PC-9 (cell line): ENCODE measurements at regions not wholly inside any gene's neighbourhood (a gene's known extent, or its start where the extent isn't known, plus 50 kb on each side); places are given as distances from the start of the nearest gene placed in this dataset.
A peak's percentile ranks its signal among the peaks of the same experiment; 100 is the strongest.

Experiments used
- BruUV-seq: library from RNA; stranded (reverse); fragments of 400-500 nt; replicated peaks from 2 replicates; lab custom pipeline; 2021; lab: Mats Ljungman, UMichigan
- CTCF ChIA-PET: fragments of 300-600 bp; sonication (Branson Sonifier 250); formaldehyde crosslinking; loops from one replicate; lab custom pipeline; 2022; ENCODE audit warnings: antibody characterized with exemption; lab: Charles Lee
- POLR2A ChIA-PET: fragments of 300-600 bp; sonication (Branson Sonifier 250); formaldehyde crosslinking; loops from one replicate; lab custom pipeline; 2022; ENCODE audit warnings: antibody characterized with exemption; ENCODE audit not compliant: unreplicated experiment; lab: Charles Lee
- DNase-seq, 2 experiments: peaks; one replicate each; pipeline versions ENCODE4 v3.0.0 to v3.0.0-alpha.2; 2015 to 2022; ENCODE audit warnings: mixed read lengths in 1 of 2
- H2AFZ ChIP-seq: fragments of 200-600 bp; sonication (generic); 2 replicates; pipeline ENCODE4 v1.8.1; 2017; ENCODE audit warnings: antibody characterized with exemption
- H3F3A ChIP-seq: fragments of 200-600 bp; sonication (generic); 2 replicates; pipeline ENCODE4 v1.8.1; 2017; ENCODE audit warnings: antibody characterized with exemption, mild to moderate bottlenecking, low read depth; ENCODE audit not compliant: insufficient read depth
- H3K27ac ChIP-seq: fragments of 200-600 bp; sonication (generic); 2 replicates; pipeline ENCODE4 v1.6.1; 2016; ENCODE audit warnings: mixed run types
- H3K27me3 ChIP-seq: fragments of 200-600 bp; sonication (generic); 2 replicates; pipeline ENCODE4 v1.6.1; 2016; ENCODE audit warnings: low read depth, mixed run types; ENCODE audit not compliant: insufficient read depth
- H3K36me3 ChIP-seq: fragments of 200-600 bp; sonication (generic); 2 replicates; pipeline ENCODE4 v1.6.1; 2016; ENCODE audit warnings: low read depth, mixed run types
- H3K4me1 ChIP-seq: fragments of 200-600 bp; sonication (generic); replicated peaks from 2 replicates; pipeline ENCODE4 v1.6.1; 2016; ENCODE audit warnings: mixed run types; ENCODE audit not compliant: insufficient read depth
- H3K4me2 ChIP-seq: fragments of 200-600 bp; sonication (generic); 2 replicates; pipeline ENCODE4 v1.6.1; 2017; ENCODE audit warnings: mixed run types
- H3K4me3 ChIP-seq: fragments of 200-600 bp; sonication (generic); 2 replicates; pipeline ENCODE4 v1.6.1; 2016; ENCODE audit warnings: mixed run types
- H3K79me2 ChIP-seq: fragments of 200-600 bp; sonication (generic); 2 replicates; pipeline ENCODE4 v1.6.1; 2017; ENCODE audit warnings: low read depth, mixed run types
- H3K9me2 ChIP-seq: fragments of 200-600 bp; sonication (generic); 2 replicates; pipeline ENCODE4 v1.8.1; 2017; ENCODE audit warnings: mild to moderate bottlenecking; ENCODE audit not compliant: insufficient read depth
- H3K9me3 ChIP-seq: fragments of 200-600 bp; sonication (generic); 2 replicates; pipeline ENCODE4 v1.8.1; 2016; ENCODE audit warnings: low read depth; ENCODE audit not compliant: insufficient read depth
- H4K20me1 ChIP-seq: fragments of 200-600 bp; sonication (generic); 2 replicates; pipeline ENCODE4 v1.8.1; 2017; ENCODE audit not compliant: insufficient read depth
- CTCF ChIP-seq: fragments of 200-600 bp; sonication (generic); conservative IDR thresholded peaks from 2 replicates; pipeline ENCODE4 v1.6.1; 2017; ENCODE audit warnings: mixed run types, antibody characterized with exemption, mild to moderate bottlenecking, moderate library complexity
- EZH2 ChIP-seq: fragments of 200-600 bp; sonication (generic); IDR thresholded peaks from 2 replicates; pipeline ENCODE4 v1.8.0; 2017; ENCODE audit warnings: antibody characterized with exemption, low read depth
- intact Hi-C: fragments of 100-400 bp; cut with micrococcal nuclease; formaldehyde crosslinking; loops from one replicate; pipeline ENCODE4 v1.10.0; 2022; ENCODE audit not compliant: unreplicated experiment

- POLR2A ChIA-PET: no interaction called here
- BruUV-seq: no TSS peak
- no peaks in the 10 kb centered on the region for H3K9me2 ChIP-seq
Measured at GRCh38 chr18:29512761-29513160, 1335.8 kb upstream of the CDH2 start.

GRCh38 chr18:29512203-29512602, 1335.3 kb upstream of the CDH2 start:
- no peak for DNase-seq
- no peak for TF ChIP-seq EZH2
- TF ChIP-seq CTCF: no peak
- POLR2A ChIA-PET: no interaction called here
- Histone ChIP-seq H3K27ac (no peak overlapping the region), H3K4me3 (no peak overlapping the region), H2AFZ (no peak overlapping the region), H3F3A (no peaks in the 10 kb centered on the region), H3K79me2 (no peaks in the 10 kb centered on the region), H3K9me3 (no peaks in the 10 kb centered on the region), H4K20me1 (no peaks in the 10 kb centered on the region), H3K9me2 (no peaks in the 10 kb centered on the region), H3K4me2 (no peak overlapping the region), H3K36me3 (no peaks in the 10 kb centered on the region), H3K4me1 (no peaks in the 10 kb centered on the region), H3K27me3 (no peaks in the 10 kb centered on the region)
- CTCF ChIA-PET: no interaction called here
- intact Hi-C loops: no loop called here
- no TSS peak for BruUV-seq

More at GRCh38 chr18:29512761-29513160, 1335.8 kb upstream of the CDH2 start:
- Histone ChIP-seq H3K79me2 (no peaks in the 10 kb centered on the region), H3K4me1 (no peaks in the 10 kb centered on the region), H3K36me3 (no peaks in the 10 kb centered on the region), H2AFZ (no peak overlapping the region), H3K27me3 (no peaks in the 10 kb centered on the region), H3K4me3 (no peak overlapping the region), H3K9me3 (no peaks in the 10 kb centered on the region), H3K4me2 (no peak overlapping the region), H3F3A (no peaks in the 10 kb centered on the region), H4K20me1 (no peaks in the 10 kb centered on the region), H3K27ac (no peak overlapping the region)
- DNase-seq: no peak
- intact Hi-C loops: no loop called here
- TF ChIP-seq EZH2: no peak
- no peak for TF ChIP-seq CTCF
- CTCF ChIA-PET: no interaction called here

GRCh38 chr18:29501952-29502351, 1325.0 kb upstream of the CDH2 start:
- no peaks in the 10 kb centered on the region for H3F3A ChIP-seq
- H2AFZ ChIP-seq: no peak overlapping the region
- H3K9me3 ChIP-seq: no peaks in the 10 kb centered on the region
- TF ChIP-seq EZH2 (no peak), CTCF (no peak)
- no peaks in the 10 kb centered on the region for H4K20me1 ChIP-seq
- CTCF ChIA-PET: no interaction called here
- H3K27me3 ChIP-seq: no peaks in the 10 kb centered on the region
- BruUV-seq: no TSS peak
- intact Hi-C loops: no loop called here
- H3K36me3 ChIP-seq: no peaks in the 10 kb centered on the region
- POLR2A ChIA-PET: no interaction called here
- DNase-seq: peak in 1 of 2 experiments; percentile 40
- no peak overlapping the region for H3K4me3 ChIP-seq
- no peaks in the 10 kb centered on the region for H3K9me2 ChIP-seq
- peaks cover 9% of the 10 kb centered on the region for H3K4me1 ChIP-seq
- no peak overlapping the region for H3K4me2 ChIP-seq
- H3K27ac ChIP-seq: 0 out of 2 replicates have a peak overlapping the region, but pooled peaks have one; percentile 12
- H3K79me2 ChIP-seq: no peaks in the 10 kb centered on the region
